ENCODE measurements at regions not wholly inside any gene's neighbourhood (a gene's known extent, or its start where the extent isn't known, plus 50 kb on each side); places are given as distances from the start of the nearest gene placed in this dataset.

GRCh38 chr15:47492195-47492594, 225.1 kb upstream of the SEMA6D start:
- TF ChIP-seq POLR2AphosphoS5 (IDR thresholded peaks at IDR 0.05; ENCODE audit: low read depth, low read length) (no peak), FOXP2 (optimal IDR thresholded peaks at IDR 0.05; ENCODE audit: borderline replicate concordance, extremely low read depth, extremely low read length, insufficient read depth) (no peak), REST (IDR thresholded peaks at IDR 0.05; ENCODE audit: insufficient read depth in 1 of 2, low read depth in 2 of 2, low read length in 2 of 2) (no peak)
